Activated B cell treated with CpG ODN at 0.5 μM for 24 hours (primary cell): ENCODE measurements at regions not wholly inside any gene's neighbourhood (a gene's known extent, or its start where the extent isn't known, plus 50 kb on each side); places are given as distances from the start of the nearest gene placed in this dataset.

Source experiments
- ATAC-seq: fragments of 200-7000 bp; cut with Tn5 transposase; one replicate; pipeline ENCODE4 v1.10.0; 2021; ENCODE audit warnings: low read depth, mild to moderate bottlenecking, moderate library complexity
- CTCF ChIA-PET: fragments of 350-600 bp; sonication (Branson Sonifier 250); formaldehyde crosslinking; loops from one replicate; lab custom pipeline; 2021; ENCODE audit warnings: antibody characterized with exemption; lab: Charles Lee
- POLR2A ChIA-PET: fragments of 350-600 bp; sonication (Branson Sonifier 250); formaldehyde crosslinking; loops from one replicate; lab custom pipeline; 2021; ENCODE audit warnings: antibody characterized with exemption; lab: Charles Lee
- DNase-seq: peaks from one replicate; pipeline ENCODE4 v3.0.0; 2022
- H3K27ac Mint-ChIP-seq: one replicate; pipeline ENCODE4 v1.8.0; 2020; ENCODE audit warnings: mixed read lengths
- H3K27me3 Mint-ChIP-seq: one replicate; pipeline ENCODE4 v1.8.0; 2021; ENCODE audit warnings: mixed read lengths
- H3K36me3 Mint-ChIP-seq: one replicate; pipeline ENCODE4 v1.8.0; 2021; ENCODE audit warnings: low read depth, mixed read lengths
- H3K4me1 Mint-ChIP-seq: one replicate; pipeline ENCODE4 v1.8.0; 2021; ENCODE audit warnings: mixed read lengths
- H3K4me3 Mint-ChIP-seq: one replicate; pipeline ENCODE4 v1.8.0; 2020; ENCODE audit warnings: mild to moderate bottlenecking, mixed read lengths
- H3K9me3 Mint-ChIP-seq: one replicate; pipeline ENCODE4 v1.8.0; 2020; ENCODE audit warnings: mixed read lengths
- CTCF ChIP-seq: fragments of 200-600 bp; IDR thresholded peaks from one replicate; pipeline ENCODE4 v1.8.0; 2022; ENCODE audit warnings: antibody characterized with exemption, mild to moderate bottlenecking
- intact Hi-C: fragments of 100-400 bp; cut with micrococcal nuclease; formaldehyde crosslinking; loops from one replicate; pipeline ENCODE4 v1.15.1; 2024

GRCh38 chr5:85333276-85333675 is 948.6 kb upstream of the EDIL3 start:
- H3K9me3 Mint-ChIP-seq: peaks cover 4% of the 10 kb centered on the region
- no peaks in the 10 kb centered on the region for H3K27me3 Mint-ChIP-seq
- H3K27ac Mint-ChIP-seq: no peak overlapping the region
- no peaks in the 10 kb centered on the region for H3K36me3 Mint-ChIP-seq
- no peak overlapping the region for H3K4me3 Mint-ChIP-seq
- intact Hi-C loops: no loop called here
- H3K4me1 Mint-ChIP-seq: no peaks in the 10 kb centered on the region
- TF ChIP-seq CTCF: no peak
- CTCF ChIA-PET: no interaction called here
- POLR2A ChIA-PET: no interaction called here
- ATAC-seq (no peak), DNase-seq (no peak)

GRCh38 chr5:85337435-85337834 is 952.8 kb upstream of the EDIL3 start:
- Mint-ChIP-seq H3K36me3 (no peaks in the 10 kb centered on the region), H3K27me3 (no peaks in the 10 kb centered on the region)
- POLR2A ChIA-PET: no interaction called here

DNA sequence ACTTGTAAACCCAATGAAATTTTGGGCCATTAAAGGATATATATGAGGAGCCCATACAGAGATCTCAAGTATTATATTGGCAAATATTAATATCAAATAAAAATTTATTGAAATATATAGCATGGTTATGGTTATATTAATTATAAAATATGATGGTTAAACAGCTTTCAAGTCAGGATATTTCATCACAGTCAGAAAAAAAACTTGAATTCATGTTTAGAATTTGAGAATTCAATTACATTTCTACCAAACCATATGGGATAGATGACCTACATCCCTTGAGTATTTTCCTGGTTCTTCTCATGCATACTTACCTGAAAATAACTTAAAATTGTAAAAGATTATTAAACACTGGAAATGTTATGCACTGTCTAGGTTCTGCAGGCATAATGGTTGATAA is 956.1 kb upstream of the EDIL3 start:
- DNase-seq: no peak
- H3K4me3 Mint-ChIP-seq: no peak overlapping the region
- POLR2A ChIA-PET: no interaction called here
- CTCF ChIA-PET: no interaction called here
- TF ChIP-seq CTCF: no peak
- H3K4me1 Mint-ChIP-seq: no peaks in the 10 kb centered on the region
- intact Hi-C loops: no loop called here
- H3K36me3 Mint-ChIP-seq: no peaks in the 10 kb centered on the region
- peaks cover 5% of the 10 kb centered on the region for H3K9me3 Mint-ChIP-seq
- no peak for ATAC-seq
- H3K27ac Mint-ChIP-seq: no peak overlapping the region
- no peaks in the 10 kb centered on the region for H3K27me3 Mint-ChIP-seq

More at GRCh38 chr5:85337435-85337834, 952.8 kb upstream of the EDIL3 start:
- TF ChIP-seq CTCF: no peak
- intact Hi-C loops: no loop called here
- Mint-ChIP-seq H3K4me1 (no peaks in the 10 kb centered on the region), H3K4me3 (no peak overlapping the region), H3K9me3 (peaks cover 2% of the 10 kb centered on the region), H3K27ac (no peak overlapping the region)
- ATAC-seq (no peak), DNase-seq (no peak)
- CTCF ChIA-PET: no interaction called here

- Mint-ChIP-seq H3K4me1 (no peaks in the 10 kb centered on the region), H3K27ac (no peak overlapping the region)
Observed at GRCh38 chr5:85345818-85346217, 961.1 kb upstream of the EDIL3 start.

GRCh38 chr5:85357309-85357708 is 972.6 kb upstream of the EDIL3 start:
- ATAC-seq (no peak), DNase-seq (no peak)
- peaks cover 4% of the 10 kb centered on the region for H3K9me3 Mint-ChIP-seq
- intact Hi-C loops: no loop called here
- H3K4me1 Mint-ChIP-seq: no peaks in the 10 kb centered on the region
- ChIA-PET CTCF (no interaction called here), POLR2A (no interaction called here)
- TF ChIP-seq CTCF: no peak
- H3K4me3 Mint-ChIP-seq: no peak overlapping the region
- H3K27me3 Mint-ChIP-seq: no peaks in the 10 kb centered on the region
- no peaks in the 10 kb centered on the region for H3K36me3 Mint-ChIP-seq
- H3K27ac Mint-ChIP-seq: no peak overlapping the region

More at GRCh38 chr5:85345818-85346217, 961.1 kb upstream of the EDIL3 start:
- no peak for ATAC-seq
- Mint-ChIP-seq H3K9me3 (peaks cover 6% of the 10 kb centered on the region), H3K27me3 (no peaks in the 10 kb centered on the region), H3K36me3 (no peaks in the 10 kb centered on the region), H3K4me3 (no peak overlapping the region)
- DNase-seq: no peak
- TF ChIP-seq CTCF: no peak
- intact Hi-C loops: no loop called here
- ChIA-PET CTCF (no interaction called here), POLR2A (no interaction called here)
